Activated effector memory CD4-positive, alpha-beta T cell treated with Interleukin-2 at 50 U/mL for 16 hours (primary cell): ENCODE measurements at regions not wholly inside any gene's neighbourhood (a gene's known extent, or its start where the extent isn't known, plus 50 kb on each side); places are given as distances from the start of the nearest gene placed in this dataset.
"Not testable (repeated sequence)": the region's sequence is repeated elsewhere in the genome, so short reads cannot be mapped to it uniquely, and the experiment has no call there.

ENCODE experiments used
- DNase-seq: peaks from one replicate; pipeline ENCODE4 v3.0.0-alpha.2; 2020

DNA sequence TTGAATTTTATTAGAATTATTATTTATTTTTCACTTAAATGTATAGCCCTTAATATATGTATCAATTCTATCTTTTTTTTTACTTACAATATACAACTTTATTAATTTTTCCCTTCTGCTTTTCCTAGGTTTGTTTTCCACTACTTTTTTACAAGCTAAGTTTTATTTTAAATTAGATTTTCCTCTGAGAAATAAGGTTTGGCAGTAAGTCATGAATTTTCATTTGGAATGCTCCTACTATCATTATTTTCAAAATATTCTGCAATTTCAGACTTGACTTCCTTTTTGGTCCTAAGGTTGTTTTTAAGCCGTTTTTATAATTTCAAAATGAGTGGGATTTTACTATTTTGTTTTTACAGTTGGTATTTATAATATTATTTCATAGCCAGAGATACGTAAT, 222.8 kb upstream of the PIEZO2 start:
- no peak for DNase-seq

- no peak for DNase-seq
Observed at GRCh38 chr18:11369556-11369955, 220.2 kb upstream of the PIEZO2 start.

DNA sequence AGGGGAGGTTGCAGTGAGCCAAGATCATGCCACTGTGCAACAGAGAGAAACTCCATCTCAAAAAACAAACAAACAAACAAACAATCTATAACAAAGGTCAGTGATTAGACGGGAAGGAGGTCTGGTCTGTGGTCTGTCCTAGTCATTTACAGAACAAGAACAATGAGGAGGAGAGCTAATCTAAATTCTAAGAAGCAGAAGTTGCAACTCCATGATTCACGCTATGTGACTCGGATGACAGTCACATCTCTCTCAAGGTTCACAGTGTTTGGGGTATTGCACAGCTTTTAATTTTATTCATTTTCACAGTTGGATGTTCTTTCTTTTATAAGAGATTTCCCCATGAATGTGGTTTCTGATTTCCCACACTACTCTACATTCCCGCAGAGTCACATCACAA, 218.7 kb upstream of the PIEZO2 start:
- no peak for DNase-seq

- DNase-seq = no peak
Observed at GRCh38 chr18:11367351-11367750, 218.0 kb upstream of the PIEZO2 start.

DNA sequence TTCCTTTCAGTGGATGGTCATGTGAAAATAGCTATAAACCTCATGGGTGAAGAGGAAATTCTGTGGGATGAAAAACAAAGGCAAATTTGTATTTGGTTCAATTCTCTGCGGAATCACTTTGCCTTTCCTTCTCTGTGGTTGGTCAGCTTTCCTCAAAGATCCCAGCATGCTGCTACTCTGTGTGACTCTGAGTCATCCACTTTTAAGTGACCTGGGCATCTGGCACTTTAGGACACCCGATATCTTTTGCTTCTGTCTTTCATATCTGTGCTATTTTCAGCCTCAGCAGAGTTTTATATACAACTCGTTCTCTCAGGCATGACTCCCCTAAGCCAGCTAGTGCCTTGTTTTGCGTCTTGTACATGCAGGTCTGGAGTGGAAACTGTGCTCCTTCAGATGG, 217.0 kb upstream of the PIEZO2 start:
- no peak for DNase-seq

DNA sequence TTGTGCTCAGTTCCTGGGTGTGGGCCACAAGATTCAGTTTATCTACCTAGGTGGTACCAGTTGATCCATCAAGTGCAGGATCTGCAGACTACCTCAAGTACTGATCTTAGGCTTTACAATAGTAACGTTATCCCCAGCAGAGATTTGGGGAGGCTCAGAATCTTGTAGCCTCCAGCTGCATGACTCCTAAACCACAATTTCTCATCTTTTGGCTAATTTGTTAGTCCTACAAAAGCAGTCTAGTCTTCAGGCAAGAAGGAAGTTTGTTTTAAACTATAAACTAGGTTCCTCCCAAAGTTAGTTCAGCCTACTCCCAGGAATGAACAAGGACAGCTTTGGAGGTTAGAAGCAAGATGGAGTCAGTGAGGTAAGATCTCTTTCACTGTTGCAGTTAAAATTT, 213.5 kb upstream of the PIEZO2 start:
- no peak for DNase-seq

GRCh38 chr18:11361862-11362261, 212.5 kb upstream of the PIEZO2 start:
- not testable (repeated sequence) for DNase-seq

DNA sequence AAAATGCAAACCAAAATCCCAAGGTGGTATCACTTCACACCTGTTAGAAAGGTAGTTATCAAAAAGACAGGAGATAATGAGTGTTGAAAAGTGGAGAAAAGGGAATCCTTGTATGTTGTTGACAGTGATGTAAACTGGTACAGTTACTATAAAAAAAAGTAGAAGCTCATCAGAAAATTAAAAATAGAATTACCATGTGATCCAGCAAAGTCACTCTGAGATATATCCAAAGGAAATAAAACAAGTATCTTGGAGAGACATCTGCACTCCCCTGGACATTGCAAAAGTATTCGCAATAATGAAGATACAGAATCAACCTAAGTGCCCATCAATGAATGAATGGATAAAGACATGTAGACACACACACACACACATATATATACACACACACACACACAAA, 208.3 kb upstream of the PIEZO2 start:
- DNase-seq = no peak

GRCh38 chr18:11344576-11344975, 195.2 kb upstream of the PIEZO2 start:
- not testable (repeated sequence) for DNase-seq

GRCh38 chr18:11343096-11343495, 193.7 kb upstream of the PIEZO2 start:
- DNase-seq = no peak

GRCh38 chr18:11342115-11342514, 192.7 kb upstream of the PIEZO2 start:
- DNase-seq = not testable (repeated sequence)

DNA sequence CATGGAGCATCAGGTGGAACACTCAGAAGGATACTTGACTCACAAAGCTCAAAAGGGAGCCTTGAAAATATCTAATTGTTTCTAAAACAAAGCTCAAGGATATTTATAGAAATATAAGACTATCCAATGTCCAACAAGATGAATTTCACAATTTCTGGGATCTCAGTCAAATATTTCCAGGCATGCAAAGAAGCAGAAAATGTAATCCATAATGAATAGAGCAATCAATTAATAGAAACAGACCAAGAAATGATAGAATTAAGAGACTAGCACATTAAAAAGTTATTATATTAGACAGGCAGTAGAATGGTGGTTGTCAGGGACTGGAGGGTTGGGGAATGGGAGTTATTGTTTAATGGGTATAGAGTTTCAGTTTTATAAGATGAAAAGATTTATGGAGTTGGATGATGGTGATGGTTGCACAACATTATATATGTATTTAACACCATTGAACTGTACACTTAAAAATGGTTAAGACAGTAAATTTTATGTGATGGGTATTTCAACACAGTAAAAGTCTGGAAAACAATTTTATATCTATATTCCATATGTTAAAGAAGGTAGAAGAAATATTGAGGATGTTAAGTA, 189.9 kb upstream of the PIEZO2 start:
- no peak for DNase-seq

- no peak for DNase-seq
Observed at GRCh38 chr18:11336241-11336640, 186.9 kb upstream of the PIEZO2 start.

GRCh38 chr18:11327391-11328009, 178.1 kb upstream of the PIEZO2 start:
- no peak for DNase-seq

DNA sequence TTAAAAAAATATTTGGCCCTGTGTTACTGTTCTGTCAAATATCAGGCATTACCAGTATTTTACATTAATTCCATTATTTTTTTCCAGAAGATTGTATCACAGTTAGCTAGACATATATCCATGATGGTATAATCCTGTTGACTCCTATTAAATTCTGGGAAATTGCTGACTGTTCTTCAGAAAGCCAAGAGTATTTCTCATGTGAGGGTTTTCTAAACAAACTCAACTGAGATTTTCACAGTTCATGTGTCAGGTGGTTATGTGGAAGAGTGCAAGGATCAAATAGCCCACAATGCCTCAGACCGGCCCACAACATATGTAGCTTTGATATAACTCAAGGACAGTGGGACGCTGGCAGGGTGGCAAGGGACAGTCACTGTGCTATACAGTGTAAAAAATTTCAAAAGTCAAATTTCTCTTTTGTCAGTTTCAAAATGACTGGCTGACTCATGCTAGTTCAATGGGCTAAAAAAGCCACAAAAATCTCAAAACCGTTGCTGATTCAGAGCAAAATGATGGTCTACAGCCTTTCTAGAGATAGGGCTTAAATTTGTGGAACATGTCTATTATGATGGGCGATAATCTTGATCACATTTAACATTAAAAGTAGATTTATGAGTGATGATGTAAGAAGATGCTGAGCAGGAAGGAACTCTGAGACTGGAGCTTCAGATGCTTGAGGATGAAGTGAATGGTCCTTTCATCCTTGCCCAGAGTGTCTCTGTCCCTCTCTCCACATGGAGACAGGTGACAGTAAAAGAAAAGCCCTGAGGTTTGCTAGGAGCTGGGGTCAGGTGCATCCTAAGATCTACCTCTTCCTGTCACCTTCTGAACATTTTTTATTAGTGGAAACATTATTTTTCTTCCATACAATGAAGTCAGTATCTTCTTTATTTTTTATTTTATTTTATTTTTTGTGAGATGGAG, 175.8 kb upstream of the PIEZO2 start:
- DNase-seq = no peak

DNA sequence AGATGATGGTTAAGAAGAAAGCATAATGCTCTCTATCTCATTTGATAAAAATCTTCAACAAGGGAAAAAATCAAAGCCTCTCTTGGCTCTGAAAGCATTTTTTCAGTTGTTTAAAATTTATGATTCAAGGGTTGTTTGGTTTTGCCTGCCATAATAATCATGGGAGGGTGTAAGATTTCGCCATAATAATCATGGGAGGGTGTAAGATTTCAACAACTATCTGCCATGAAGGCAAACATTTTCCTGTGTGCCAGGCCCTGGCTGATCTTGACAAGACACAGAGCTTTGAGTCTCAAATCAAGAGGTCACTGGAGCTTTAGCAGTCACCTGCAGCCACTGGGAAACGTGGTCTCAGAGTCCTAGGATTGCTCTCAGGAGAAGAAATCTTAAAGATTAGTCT, 175.1 kb upstream of the PIEZO2 start:
- DNase-seq = no peak

DNA sequence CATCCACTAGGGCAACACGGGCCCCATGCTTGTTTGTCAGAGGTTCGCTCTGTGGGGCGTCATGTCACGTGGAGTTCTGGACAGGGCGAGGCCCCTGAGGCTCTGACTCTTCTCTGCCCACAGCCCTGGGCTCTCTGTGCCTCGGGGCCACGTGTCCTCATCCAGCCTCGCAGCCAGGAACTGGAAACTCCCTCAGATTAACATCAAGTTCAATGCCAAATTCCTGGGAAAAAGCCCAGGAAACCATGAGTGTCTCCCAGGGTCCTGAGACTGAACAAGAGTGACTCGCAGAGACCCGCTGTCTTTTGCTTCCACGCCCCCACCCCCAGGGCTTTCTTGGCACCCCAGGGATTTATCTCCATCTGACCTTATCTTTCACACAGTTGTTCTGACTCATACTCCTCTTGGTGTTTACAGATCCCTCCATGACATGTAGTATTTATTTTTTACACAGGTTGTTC, 174.0 kb upstream of the PIEZO2 start:
- no peak for DNase-seq

GRCh38 chr18:11322716-11323115, 173.3 kb upstream of the PIEZO2 start:
- no peak for DNase-seq

DNA sequence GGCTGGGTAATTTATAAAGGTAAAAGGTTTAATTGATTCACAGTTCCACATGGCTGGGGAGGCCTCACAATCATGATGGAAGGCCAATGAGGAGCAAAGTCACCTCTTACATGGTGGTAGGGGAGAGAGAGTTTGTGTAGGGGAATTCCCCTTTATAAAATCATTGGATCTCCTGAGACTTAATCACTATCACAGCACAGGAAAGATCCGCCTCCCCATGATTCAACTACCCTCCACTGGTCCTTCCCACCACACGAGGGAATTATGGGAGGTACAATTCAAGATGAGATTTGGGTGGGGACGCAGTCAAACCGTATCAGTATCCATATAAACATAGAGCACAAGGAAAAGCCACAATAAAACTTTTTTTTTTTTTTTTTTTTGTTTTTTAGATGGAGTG, 172.6 kb upstream of the PIEZO2 start:
- no peak for DNase-seq

DNA sequence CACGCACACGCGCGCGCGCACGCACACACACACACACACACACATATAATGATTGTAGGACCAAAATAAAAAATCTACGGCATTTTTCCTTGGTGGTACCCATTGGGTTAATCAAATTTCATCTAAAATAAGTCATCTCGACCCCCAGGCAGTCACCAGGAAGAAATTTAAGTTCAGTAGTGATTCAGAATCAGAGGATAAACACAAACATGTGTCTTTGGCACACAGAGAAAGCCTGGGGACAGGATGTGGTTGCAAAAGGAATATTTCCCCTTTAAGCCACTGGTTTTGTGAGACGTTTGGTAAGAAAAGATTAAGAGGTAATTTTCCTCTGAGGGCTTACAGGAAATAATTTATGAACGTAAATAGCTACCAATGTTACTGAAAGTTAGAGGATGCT, 171.6 kb upstream of the PIEZO2 start:
- no peak for DNase-seq

GRCh38 chr18:11316546-11316945, 167.2 kb upstream of the PIEZO2 start:
- no peak for DNase-seq

GRCh38 chr18:11310476-11311086, 161.2 kb upstream of the PIEZO2 start:
- DNase-seq = no peak

GRCh38 chr18:11309172-11309571, 159.8 kb upstream of the PIEZO2 start:
- DNase-seq = no peak

DNA sequence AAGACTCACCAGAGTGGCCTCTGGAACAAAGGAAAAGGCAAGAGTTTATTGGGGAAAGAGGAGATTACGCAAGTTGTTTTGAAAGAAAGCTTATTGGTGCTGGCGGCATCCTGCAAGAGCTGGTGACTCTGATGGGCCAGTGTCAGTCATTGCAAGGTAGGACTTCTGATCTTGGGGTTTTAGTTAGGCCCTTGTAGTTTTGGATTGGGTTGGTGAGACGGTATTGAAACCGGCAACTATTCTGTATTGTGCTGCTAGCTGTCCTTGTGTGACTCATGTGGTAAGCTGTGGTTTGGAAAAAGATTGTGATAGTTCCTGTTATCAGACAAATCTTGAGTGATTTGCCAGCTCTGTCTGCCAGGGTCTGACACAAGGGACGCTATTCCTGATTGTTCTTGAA, 159.1 kb upstream of the PIEZO2 start:
- no peak for DNase-seq
